ENCODE measurements at regions not wholly inside any gene's neighbourhood (a gene's known extent, or its start where the extent isn't known, plus 50 kb on each side); places are given as distances from the start of the nearest gene placed in this dataset.

DNA sequence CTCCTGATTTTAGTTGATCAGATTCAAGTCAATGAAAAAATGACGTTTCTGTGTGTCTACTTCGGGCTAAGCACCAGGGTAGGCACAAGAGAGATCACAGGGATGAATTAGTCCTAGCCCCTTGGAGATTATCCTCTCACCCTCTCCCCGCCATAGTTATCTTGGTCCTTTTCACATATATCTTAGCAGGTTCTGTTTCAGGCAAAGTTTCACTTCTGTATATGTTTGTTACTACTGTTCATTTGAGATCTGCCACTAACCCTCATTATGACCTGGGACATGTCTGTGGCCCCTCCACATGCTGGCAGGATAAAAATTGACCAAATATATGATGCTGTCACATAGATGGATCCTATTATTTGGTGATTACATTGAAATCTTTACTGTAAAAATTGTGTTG, 186.1 kb downstream of the AASDHPPT start:
- no peak for TF ChIP-seq SALL2 (tag by site-specific recombination; IDR thresholded peaks at IDR 0.05; ENCODE audit: borderline replicate concordance)
- TF ChIP-seq, protein P1, sequence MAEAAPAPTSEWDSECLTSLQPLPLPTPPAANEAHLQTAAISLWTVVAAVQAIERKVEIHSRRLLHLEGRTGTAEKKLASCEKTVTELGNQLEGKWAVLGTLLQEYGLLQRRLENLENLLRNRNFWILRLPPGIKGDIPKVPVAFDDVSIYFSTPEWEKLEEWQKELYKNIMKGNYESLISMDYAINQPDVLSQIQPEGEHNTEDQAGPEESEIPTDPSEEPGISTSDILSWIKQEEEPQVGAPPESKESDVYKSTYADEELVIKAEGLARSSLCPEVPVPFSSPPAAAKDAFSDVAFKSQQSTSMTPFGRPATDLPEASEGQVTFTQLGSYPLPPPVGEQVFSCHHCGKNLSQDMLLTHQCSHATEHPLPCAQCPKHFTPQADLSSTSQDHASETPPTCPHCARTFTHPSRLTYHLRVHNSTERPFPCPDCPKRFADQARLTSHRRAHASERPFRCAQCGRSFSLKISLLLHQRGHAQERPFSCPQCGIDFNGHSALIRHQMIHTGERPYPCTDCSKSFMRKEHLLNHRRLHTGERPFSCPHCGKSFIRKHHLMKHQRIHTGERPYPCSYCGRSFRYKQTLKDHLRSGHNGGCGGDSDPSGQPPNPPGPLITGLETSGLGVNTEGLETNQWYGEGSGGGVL (tag by site-specific recombination; IDR thresholded peaks at IDR 0.05): no peak
- no peak for TF ChIP-seq ZNF274 (IDR thresholded peaks at IDR 0.05; ENCODE audit: low read length)
- TF ChIP-seq ZNF274 (tag by site-specific recombination; IDR thresholded peaks at IDR 0.05; ENCODE audit: borderline replicate concordance): no peak
- TF ChIP-seq, protein P2, sequence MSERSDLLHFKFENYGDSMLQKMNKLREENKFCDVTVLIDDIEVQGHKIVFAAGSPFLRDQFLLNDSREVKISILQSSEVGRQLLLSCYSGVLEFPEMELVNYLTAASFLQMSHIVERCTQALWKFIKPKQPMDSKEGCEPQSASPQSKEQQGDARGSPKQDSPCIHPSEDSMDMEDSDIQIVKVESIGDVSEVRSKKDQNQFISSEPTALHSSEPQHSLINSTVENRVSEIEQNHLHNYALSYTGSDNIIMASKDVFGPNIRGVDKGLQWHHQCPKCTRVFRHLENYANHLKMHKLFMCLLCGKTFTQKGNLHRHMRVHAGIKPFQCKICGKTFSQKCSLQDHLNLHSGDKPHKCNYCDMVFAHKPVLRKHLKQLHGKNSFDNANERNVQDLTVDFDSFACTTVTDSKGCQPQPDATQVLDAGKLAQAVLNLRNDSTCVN (tag by site-specific recombination; optimal IDR thresholded peaks at IDR 0.05): no peak
- no peak for TF ChIP-seq ZNF777 (tag by site-specific recombination; IDR thresholded peaks at IDR 0.05; ENCODE audit: borderline replicate concordance)
- TF ChIP-seq, protein P3, sequence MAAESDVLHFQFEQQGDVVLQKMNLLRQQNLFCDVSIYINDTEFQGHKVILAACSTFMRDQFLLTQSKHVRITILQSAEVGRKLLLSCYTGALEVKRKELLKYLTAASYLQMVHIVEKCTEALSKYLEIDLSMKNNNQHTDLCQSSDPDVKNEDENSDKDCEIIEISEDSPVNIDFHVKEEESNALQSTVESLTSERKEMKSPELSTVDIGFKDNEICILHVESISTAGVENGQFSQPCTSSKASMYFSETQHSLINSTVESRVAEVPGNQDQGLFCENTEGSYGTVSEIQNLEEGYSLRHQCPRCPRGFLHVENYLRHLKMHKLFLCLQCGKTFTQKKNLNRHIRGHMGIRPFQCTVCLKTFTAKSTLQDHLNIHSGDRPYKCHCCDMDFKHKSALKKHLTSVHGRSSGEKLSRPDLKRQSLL (tag by site-specific recombination; IDR thresholded peaks at IDR 0.05): no peak
- TF ChIP-seq, protein P4, sequence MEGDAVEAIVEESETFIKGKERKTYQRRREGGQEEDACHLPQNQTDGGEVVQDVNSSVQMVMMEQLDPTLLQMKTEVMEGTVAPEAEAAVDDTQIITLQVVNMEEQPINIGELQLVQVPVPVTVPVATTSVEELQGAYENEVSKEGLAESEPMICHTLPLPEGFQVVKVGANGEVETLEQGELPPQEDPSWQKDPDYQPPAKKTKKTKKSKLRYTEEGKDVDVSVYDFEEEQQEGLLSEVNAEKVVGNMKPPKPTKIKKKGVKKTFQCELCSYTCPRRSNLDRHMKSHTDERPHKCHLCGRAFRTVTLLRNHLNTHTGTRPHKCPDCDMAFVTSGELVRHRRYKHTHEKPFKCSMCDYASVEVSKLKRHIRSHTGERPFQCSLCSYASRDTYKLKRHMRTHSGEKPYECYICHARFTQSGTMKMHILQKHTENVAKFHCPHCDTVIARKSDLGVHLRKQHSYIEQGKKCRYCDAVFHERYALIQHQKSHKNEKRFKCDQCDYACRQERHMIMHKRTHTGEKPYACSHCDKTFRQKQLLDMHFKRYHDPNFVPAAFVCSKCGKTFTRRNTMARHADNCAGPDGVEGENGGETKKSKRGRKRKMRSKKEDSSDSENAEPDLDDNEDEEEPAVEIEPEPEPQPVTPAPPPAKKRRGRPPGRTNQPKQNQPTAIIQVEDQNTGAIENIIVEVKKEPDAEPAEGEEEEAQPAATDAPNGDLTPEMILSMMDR (tag by site-specific recombination; IDR thresholded peaks at IDR 0.05): no peak

Measured in HEK293 (cell line).